ENCODE measurements at regions not wholly inside any gene's neighbourhood (a gene's known extent, or its start where the extent isn't known, plus 50 kb on each side); places are given as distances from the start of the nearest gene placed in this dataset.

DNA sequence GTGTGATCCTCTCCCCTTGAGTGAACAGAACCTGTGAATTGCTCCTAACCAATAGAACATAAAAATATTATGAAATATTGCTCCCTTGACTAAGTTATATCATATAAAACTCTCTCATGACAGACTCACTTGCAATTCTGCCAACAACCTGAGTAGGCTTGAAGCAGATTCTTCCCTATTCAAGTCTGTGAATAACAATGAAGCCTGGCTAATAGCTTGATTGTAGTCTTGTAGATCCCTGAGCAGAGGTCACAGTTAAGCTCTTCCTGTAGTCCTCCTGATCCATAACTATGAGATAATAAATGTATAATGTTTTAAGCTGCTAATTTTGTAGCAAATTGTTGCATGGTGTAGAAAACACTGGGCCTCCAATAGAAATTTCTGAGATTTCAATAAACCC is 540.1 kb upstream of the TENM4 start:
- Histone ChIP-seq H3K56ac (replicated peaks; ENCODE audit: insufficient read length, low read depth, low read length) (no peak overlapping the region), H3K36me3 (ENCODE audit: control insufficient read depth in 2 of 4, insufficient read depth in 4 of 4, low read length in 3 of 4) (no peaks in the 10 kb centered on the region), H3K23me2 (ENCODE audit: low read depth, low read length) (no peaks in the 10 kb centered on the region), H2AK5ac (ENCODE audit: low read depth, low read length) (no peak overlapping the region), H3K18ac (ENCODE audit: extremely low read depth, low read length) (no peak overlapping the region), H3K27me3 (replicated peaks in 1 of 4; ENCODE audit: control insufficient read depth in 3 of 4, extremely low read depth in 1 of 4, insufficient read depth in 3 of 4, low read length in 3 of 4) (no peaks in the 10 kb centered on the region), H3K79me2 (ENCODE audit: control insufficient read depth in 1 of 2, insufficient read depth in 2 of 2, low read length in 2 of 2) (no peaks in the 10 kb centered on the region), H3K23ac (ENCODE audit: insufficient read length) (no peak overlapping the region), H4K91ac (replicated peaks; ENCODE audit: insufficient read length, low read length) (no peak overlapping the region), H3K14ac (ENCODE audit: insufficient read length) (no peak overlapping the region), H3K27ac (ENCODE audit: low read depth, low read length) (no peak overlapping the region), H3K79me1 (ENCODE audit: low read depth, low read length) (no peaks in the 10 kb centered on the region), H3K4me2 (ENCODE audit: insufficient read depth in 1 of 2, low read depth in 2 of 2, low read length in 2 of 2) (no peak overlapping the region), H2BK120ac (replicated peaks; ENCODE audit: low read depth, low read length) (no peak overlapping the region), H2BK15ac (ENCODE audit: low read length) (no peak overlapping the region), H3K9ac (replicated peaks in 1 of 4; ENCODE audit: extremely low read depth in 1 of 4, low read depth in 3 of 4, low read length in 3 of 4) (no peak overlapping the region), H4K20me1 (replicated peaks in 1 of 2; ENCODE audit: control insufficient read depth in 1 of 2, insufficient read depth in 2 of 2, low read length in 2 of 2) (no peaks in the 10 kb centered on the region), H2BK5ac (ENCODE audit: low read depth, low read length) (no peak overlapping the region), H2BK20ac (ENCODE audit: low read length) (no peak overlapping the region), H4K5ac (ENCODE audit: insufficient read length, low read depth, low read length) (no peak overlapping the region), H4K8ac (ENCODE audit: extremely low read depth, insufficient read depth, low read length) (no peak overlapping the region), H3K4ac (replicated peaks; ENCODE audit: insufficient read length, low read depth, low read length) (no peak overlapping the region), H3K9me3 (ENCODE audit: insufficient read depth in 2 of 2, low read depth in 1 of 2, low read length in 1 of 2) (no peaks in the 10 kb centered on the region), H2AFZ (ENCODE audit: low read length) (no peak overlapping the region), H3K4me3 (ENCODE audit: extremely low read depth in 1 of 4, insufficient read depth in 2 of 4, low read depth in 3 of 4, low read length in 4 of 4) (no peak overlapping the region), H3K4me1 (replicated peaks in 1 of 4; ENCODE audit: control insufficient read depth in 3 of 4, insufficient read depth in 4 of 4, low read length in 3 of 4) (no peaks in the 10 kb centered on the region), H2BK12ac (ENCODE audit: low read depth, low read length) (no peak overlapping the region)
- no peak for TF ChIP-seq MAFK (IDR thresholded peaks at IDR 0.05; ENCODE audit: low read depth, low read length)
- no peak for TF ChIP-seq CREB1 (IDR thresholded peaks at IDR 0.05)
- no peak for TF ChIP-seq TEAD4 (IDR thresholded peaks at IDR 0.05; ENCODE audit: low read depth, low read length)
- no peak for TF ChIP-seq NRF1 (IDR thresholded peaks at IDR 0.05; ENCODE audit: low read depth, low read length)
- no peak for TF ChIP-seq TAF7 (optimal IDR thresholded peaks at IDR 0.05; ENCODE audit: borderline replicate concordance, low read depth, low read length)
- TF ChIP-seq BCL11A (IDR thresholded peaks at IDR 0.05; ENCODE audit: low read depth in 2 of 2, low read length in 2 of 2) = no peak
- no peak for TF ChIP-seq POLR2A (IDR thresholded peaks at IDR 0.05; ENCODE audit: control extremely low read depth in 1 of 2, low read depth in 2 of 2, low read length in 2 of 2)
- CTCF ChIA-PET (ENCODE audit: partially characterized antibody) = interaction anchor here (0.6 to 2.2 kb wide), 8 partner anchors 8 to 948 kb away, joined by 3 to 5 read pairs (median 4); no protein-coding TSS in a partner anchor
- DNase-seq (ENCODE audit: low read depth in 1 of 2, low spot score in 2 of 2) = no peak
- POLR2A ChIA-PET (ENCODE audit: partially characterized antibody) = no interaction called here
- FAIRE-seq = no peak

Measured in H1 (cell line).